Stimulated activated CD4-positive, alpha-beta T cell treated with anti-CD3 and anti-CD28 coated beads, Interleukin-2, amount 100 ng/mL, for 48 hours (primary cell): ENCODE measurements at regions not wholly inside any gene's neighbourhood (a gene's known extent, or its start where the extent isn't known, plus 50 kb on each side); places are given as distances from the start of the nearest gene placed in this dataset.
"Not testable (repeated sequence)": the region's sequence is repeated elsewhere in the genome, so short reads cannot be mapped to it uniquely, and the experiment has no call there.

Experiments used
- DNase-seq, 2 donors: peaks; one replicate each; pipeline ENCODE4 v3.0.0-alpha.2; 2020

- DNase-seq: no peak
These were observed 144.5 kb upstream of the SLC38A2 start for GRCh38 chr12:46516933-46517578.

- DNase-seq: no peak
These were observed 143.8 kb upstream of the SLC38A2 start for GRCh38 chr12:46516238-46516932.

- DNase-seq: no peak
These were observed 143.3 kb upstream of the SLC38A2 start for GRCh38 chr12:46515829-46516228.

GRCh38 chr12:46514886-46515285 is 142.3 kb upstream of the SLC38A2 start:
- DNase-seq: no peak

GRCh38 chr12:46510257-46510656 is 137.7 kb upstream of the SLC38A2 start:
- not testable (repeated sequence) for DNase-seq

- DNase-seq: no peak
These were observed 136.6 kb upstream of the SLC38A2 start for GRCh38 chr12:46509135-46509534.

- no peak for DNase-seq
These were observed 136.1 kb upstream of the SLC38A2 start for GRCh38 chr12:46508651-46509050.

GRCh38 chr12:46507766-46508165 is 135.2 kb upstream of the SLC38A2 start:
- DNase-seq: no peak

GRCh38 chr12:46506961-46507360 is 134.4 kb upstream of the SLC38A2 start:
- DNase-seq: no peak

GRCh38 chr12:46506198-46506597 is 133.6 kb upstream of the SLC38A2 start:
- DNase-seq: no peak

GRCh38 chr12:46504494-46504893 is 131.9 kb upstream of the SLC38A2 start:
- DNase-seq: no peak

GRCh38 chr12:46503637-46504175 is 131.1 kb upstream of the SLC38A2 start:
- DNase-seq: no peak

GRCh38 chr12:46500673-46501072 is 128.1 kb upstream of the SLC38A2 start:
- DNase-seq: no peak

GRCh38 chr12:46499901-46500300 is 127.3 kb upstream of the SLC38A2 start:
- no peak for DNase-seq

GRCh38 chr12:46499226-46499625 is 126.7 kb upstream of the SLC38A2 start:
- no peak for DNase-seq

GRCh38 chr12:46497739-46498138 is 125.2 kb upstream of the SLC38A2 start:
- DNase-seq: no peak

GRCh38 chr12:46494424-46494823 is 121.9 kb upstream of the SLC38A2 start:
- no peak for DNase-seq

- no peak for DNase-seq
These were observed 121.2 kb upstream of the SLC38A2 start for GRCh38 chr12:46493834-46494181.

- DNase-seq: no peak
These were observed 120.7 kb upstream of the SLC38A2 start for GRCh38 chr12:46493150-46493833.

- no peak for DNase-seq
These were observed 120.0 kb upstream of the SLC38A2 start for GRCh38 chr12:46492471-46493085.

GRCh38 chr12:46491548-46491947 is 119.0 kb upstream of the SLC38A2 start:
- DNase-seq: no peak

- no peak for DNase-seq
These were observed 118.1 kb upstream of the SLC38A2 start for GRCh38 chr12:46490635-46491034.

GRCh38 chr12:46489951-46490388 is 117.4 kb upstream of the SLC38A2 start:
- no peak for DNase-seq
